ENCODE measurements at regions not wholly inside any gene's neighbourhood (a gene's known extent, or its start where the extent isn't known, plus 50 kb on each side); places are given as distances from the start of the nearest gene placed in this dataset.

DNA sequence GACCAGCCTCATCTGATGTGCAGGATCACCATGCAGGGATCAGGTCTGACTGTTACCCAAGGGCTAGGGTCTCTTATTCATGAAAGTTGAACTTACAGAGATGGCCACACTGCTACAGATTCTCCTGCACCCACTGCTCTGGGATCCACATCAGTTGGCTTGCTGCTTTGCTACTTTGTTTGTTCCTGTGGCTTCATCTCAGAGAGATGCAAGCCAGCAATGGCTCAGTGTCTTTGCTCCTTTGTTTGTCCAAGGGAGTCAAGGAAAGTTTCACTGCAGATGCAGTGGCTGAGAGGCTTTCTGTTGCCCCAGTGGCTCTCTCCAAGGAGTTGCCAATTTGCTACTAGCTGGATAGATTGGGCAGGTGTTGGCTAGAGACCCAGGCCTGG is 70.3 kb upstream of the UGT2B7 start (continued):
- TF ChIP-seq, protein P1, sequence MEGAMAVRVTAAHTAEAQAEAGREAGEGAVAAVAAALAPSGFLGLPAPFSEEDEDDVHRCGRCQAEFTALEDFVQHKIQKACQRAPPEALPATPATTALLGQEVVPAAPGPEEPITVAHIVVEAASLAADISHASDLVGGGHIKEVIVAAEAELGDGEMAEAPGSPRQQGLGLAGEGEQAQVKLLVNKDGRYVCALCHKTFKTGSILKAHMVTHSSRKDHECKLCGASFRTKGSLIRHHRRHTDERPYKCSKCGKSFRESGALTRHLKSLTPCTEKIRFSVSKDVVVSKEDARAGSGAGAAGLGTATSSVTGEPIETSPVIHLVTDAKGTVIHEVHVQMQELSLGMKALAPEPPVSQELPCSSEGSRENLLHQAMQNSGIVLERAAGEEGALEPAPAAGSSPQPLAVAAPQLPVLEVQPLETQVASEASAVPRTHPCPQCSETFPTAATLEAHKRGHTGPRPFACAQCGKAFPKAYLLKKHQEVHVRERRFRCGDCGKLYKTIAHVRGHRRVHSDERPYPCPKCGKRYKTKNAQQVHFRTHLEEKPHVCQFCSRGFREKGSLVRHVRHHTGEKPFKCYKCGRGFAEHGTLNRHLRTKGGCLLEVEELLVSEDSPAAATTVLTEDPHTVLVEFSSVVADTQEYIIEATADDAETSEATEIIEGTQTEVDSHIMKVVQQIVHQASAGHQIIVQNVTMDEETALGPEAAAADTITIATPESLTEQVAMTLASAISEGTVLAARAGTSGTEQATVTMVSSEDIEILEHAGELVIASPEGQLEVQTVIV (CRISPR knock-in tag; IDR thresholded peaks at IDR 0.05; ENCODE audit: borderline replicate concordance) = no peak
- no peak for TF ChIP-seq ZNF165 (CRISPR knock-in tag; IDR thresholded peaks at IDR 0.05; ENCODE audit: borderline replicate concordance)
- TF ChIP-seq, protein P2, sequence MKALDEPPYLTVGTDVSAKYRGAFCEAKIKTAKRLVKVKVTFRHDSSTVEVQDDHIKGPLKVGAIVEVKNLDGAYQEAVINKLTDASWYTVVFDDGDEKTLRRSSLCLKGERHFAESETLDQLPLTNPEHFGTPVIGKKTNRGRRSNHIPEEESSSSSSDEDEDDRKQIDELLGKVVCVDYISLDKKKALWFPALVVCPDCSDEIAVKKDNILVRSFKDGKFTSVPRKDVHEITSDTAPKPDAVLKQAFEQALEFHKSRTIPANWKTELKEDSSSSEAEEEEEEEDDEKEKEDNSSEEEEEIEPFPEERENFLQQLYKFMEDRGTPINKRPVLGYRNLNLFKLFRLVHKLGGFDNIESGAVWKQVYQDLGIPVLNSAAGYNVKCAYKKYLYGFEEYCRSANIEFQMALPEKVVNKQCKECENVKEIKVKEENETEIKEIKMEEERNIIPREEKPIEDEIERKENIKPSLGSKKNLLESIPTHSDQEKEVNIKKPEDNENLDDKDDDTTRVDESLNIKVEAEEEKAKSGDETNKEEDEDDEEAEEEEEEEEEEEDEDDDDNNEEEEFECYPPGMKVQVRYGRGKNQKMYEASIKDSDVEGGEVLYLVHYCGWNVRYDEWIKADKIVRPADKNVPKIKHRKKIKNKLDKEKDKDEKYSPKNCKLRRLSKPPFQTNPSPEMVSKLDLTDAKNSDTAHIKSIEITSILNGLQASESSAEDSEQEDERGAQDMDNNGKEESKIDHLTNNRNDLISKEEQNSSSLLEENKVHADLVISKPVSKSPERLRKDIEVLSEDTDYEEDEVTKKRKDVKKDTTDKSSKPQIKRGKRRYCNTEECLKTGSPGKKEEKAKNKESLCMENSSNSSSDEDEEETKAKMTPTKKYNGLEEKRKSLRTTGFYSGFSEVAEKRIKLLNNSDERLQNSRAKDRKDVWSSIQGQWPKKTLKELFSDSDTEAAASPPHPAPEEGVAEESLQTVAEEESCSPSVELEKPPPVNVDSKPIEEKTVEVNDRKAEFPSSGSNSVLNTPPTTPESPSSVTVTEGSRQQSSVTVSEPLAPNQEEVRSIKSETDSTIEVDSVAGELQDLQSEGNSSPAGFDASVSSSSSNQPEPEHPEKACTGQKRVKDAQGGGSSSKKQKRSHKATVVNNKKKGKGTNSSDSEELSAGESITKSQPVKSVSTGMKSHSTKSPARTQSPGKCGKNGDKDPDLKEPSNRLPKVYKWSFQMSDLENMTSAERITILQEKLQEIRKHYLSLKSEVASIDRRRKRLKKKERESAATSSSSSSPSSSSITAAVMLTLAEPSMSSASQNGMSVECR (CRISPR knock-in tag; IDR thresholded peaks at IDR 0.05) = no peak
- TF ChIP-seq U2AF1 (optimal IDR thresholded peaks at IDR 0.05; ENCODE audit: low read depth, low read length) = no peak

Data from K562 (cell line).